ENCODE measurements at regions not wholly inside any gene's neighbourhood (a gene's known extent, or its start where the extent isn't known, plus 50 kb on each side); places are given as distances from the start of the nearest gene placed in this dataset.
"Not testable (repeated sequence)": the region's sequence is repeated elsewhere in the genome, so short reads cannot be mapped to it uniquely, and the experiment has no call there.

DNA sequence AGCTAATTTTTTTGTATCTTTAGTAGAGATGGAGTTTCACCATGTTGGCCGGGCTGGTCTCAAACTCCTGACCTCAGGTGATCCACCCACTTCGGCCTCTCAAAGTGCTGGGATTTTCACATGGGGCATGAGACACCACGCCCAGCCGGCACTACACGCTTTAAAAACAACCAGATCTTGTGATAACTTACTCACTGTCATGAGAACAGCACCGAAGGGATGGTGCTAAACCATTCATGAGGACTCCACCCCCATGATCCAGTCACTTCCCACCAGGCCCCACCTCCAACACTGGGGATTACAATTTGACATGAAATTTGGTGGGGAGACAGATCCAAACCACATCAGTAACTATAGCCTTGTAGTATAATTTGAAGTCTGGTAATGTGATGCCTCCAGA lies 67.4 kb upstream of the ZNF169 start:
- not testable (repeated sequence) for FAIRE-seq

DNA sequence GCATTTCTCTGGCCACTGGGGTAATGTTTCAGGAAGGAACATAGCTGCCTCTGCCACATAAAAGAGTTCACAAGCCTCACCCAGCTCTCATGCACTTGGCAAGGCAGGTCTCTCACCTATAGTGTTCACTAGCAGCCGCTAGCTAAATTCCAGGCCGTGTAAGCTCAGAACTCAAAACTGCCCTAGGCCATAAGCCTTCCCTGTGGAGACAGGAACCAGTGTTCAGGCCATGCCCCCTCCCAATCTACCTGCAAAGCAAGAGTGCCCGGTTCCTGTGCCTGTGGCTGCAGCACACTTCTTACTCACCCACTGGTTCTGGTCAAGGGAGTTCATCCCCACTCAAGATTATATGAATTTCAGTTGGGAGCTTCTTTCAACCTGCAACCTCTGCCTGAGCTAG lies 60.7 kb upstream of the ZNF169 start:
- FAIRE-seq, result no peak

DNA sequence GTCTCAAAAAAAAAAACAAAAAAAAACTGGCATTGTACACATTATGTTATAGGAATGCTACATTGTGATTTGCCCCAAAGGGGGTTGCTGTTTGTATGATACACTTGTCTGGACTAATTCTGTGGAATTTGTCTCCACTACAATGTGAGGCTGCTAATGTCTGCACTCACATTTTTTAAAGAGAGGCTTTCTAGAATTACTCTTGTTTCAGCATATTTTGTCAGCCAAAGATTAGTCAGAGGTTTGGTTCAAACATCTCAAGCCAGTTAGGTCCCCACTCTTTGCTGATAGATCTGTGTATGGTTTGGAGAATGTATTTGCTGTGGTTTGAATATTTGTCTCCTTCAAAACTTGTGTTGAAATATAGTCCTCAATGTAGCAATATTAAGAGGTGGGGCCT lies 59.3 kb upstream of the ZNF169 start:
- no peak for FAIRE-seq

DNA sequence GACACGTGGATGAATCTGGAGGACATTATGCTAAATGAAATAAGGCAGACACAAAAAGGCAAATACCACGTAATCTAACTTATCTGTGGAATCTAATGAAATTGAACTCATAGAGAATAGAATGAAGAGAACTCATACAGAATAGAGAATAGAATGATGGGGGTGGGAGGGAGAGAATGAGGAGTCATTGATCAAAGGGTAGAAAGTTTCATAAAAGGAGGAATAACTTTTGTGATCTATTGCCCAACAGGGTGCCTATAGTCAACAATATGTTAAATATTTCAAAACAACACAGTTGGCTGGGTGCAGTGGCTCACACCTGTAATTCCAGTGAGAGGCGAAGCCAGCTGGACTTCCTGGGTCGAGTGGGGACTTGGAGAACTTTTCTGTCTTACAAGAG lies 54.9 kb upstream of the ZNF169 start:
- no peak for FAIRE-seq

DNA sequence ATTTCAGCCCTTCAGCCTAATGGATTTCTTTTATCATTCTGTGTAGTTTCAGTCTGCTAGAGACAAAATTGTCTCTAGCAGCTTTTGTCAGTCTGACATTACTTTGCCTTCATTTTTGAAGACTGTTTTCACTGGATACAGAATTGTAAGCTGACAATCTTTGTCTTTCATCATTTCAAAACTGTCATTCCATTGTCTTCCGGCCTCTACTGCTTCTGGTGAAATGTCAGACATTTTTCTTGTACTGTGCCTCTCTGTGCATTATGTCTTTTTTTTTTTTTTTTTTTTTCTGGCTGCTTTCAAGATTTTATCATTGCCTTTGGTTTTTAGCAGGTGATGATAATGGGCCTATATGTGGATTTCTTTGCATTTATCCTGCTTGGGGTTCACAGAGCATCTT lies 51.3 kb upstream of the ZNF169 start:
- no peak for FAIRE-seq
